Astrocyte (in vitro differentiated cells and primary cell): ENCODE measurements at regions not wholly inside any gene's neighbourhood (a gene's known extent, or its start where the extent isn't known, plus 50 kb on each side); places are given as distances from the start of the nearest gene placed in this dataset.

Experiments
- CTCF ChIP-seq: IDR thresholded peaks from 2 replicates; pipeline ENCODE4 v1.5.1; 2011; ENCODE audit warnings: low read depth, mild to moderate bottlenecking, inconsistent platforms, low read length, moderate library complexity; ENCODE audit not compliant: insufficient read depth
- EZH2 ChIP-seq: IDR thresholded peaks from 2 replicates; pipeline ENCODE4 v1.6.1; 2012; ENCODE audit warnings: mild to moderate bottlenecking, low read length, inconsistent platforms; ENCODE audit not compliant: insufficient read depth

- TF ChIP-seq CTCF (no peak), EZH2 (no peak)
Observed at GRCh38 chr2:142217804-142218203, 87.0 kb upstream of the LRP1B start.
